ENCODE measurements at regions not wholly inside any gene's neighbourhood (a gene's known extent, or its start where the extent isn't known, plus 50 kb on each side); places are given as distances from the start of the nearest gene placed in this dataset.

DNA sequence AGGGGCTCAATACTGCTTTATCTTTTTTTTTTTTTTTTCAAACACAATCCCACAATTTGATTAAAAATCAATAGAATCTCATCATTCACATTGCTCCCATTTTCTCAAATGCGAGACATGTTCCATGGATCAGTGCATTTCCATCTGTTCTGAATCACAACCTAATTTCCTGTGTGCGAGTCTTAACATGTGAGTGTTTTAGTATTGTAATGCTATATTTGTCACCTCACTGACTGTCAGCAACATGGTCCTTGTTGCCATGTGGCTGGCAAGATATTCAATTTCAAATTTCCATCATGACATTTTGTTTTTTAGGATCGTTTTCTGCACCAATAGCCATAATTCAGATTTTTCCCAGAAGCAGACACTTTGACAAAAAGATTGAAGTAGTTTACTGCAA is 233.2 kb upstream of the PRDM9 start:
- H3K36me3 ChIP-seq (ENCODE audit: insufficient read depth, low read length), result no peaks in the 10 kb centered on the region
- H3F3A ChIP-seq (ENCODE audit: insufficient read depth, low read length), result no peaks in the 10 kb centered on the region
- H3K4me2 ChIP-seq (ENCODE audit: low read length), result no peak overlapping the region
- no peak overlapping the region for H3K9ac ChIP-seq (ENCODE audit: low read length)
- H3K79me2 ChIP-seq (ENCODE audit: insufficient read depth, low read length), result no peaks in the 10 kb centered on the region
- H3K9me3 ChIP-seq (ENCODE audit: low read length), result no peaks in the 10 kb centered on the region
- no peak overlapping the region for H3K27ac ChIP-seq (ENCODE audit: low read depth, low read length, poor library complexity, severe bottlenecking)
- TF ChIP-seq, protein P1, sequence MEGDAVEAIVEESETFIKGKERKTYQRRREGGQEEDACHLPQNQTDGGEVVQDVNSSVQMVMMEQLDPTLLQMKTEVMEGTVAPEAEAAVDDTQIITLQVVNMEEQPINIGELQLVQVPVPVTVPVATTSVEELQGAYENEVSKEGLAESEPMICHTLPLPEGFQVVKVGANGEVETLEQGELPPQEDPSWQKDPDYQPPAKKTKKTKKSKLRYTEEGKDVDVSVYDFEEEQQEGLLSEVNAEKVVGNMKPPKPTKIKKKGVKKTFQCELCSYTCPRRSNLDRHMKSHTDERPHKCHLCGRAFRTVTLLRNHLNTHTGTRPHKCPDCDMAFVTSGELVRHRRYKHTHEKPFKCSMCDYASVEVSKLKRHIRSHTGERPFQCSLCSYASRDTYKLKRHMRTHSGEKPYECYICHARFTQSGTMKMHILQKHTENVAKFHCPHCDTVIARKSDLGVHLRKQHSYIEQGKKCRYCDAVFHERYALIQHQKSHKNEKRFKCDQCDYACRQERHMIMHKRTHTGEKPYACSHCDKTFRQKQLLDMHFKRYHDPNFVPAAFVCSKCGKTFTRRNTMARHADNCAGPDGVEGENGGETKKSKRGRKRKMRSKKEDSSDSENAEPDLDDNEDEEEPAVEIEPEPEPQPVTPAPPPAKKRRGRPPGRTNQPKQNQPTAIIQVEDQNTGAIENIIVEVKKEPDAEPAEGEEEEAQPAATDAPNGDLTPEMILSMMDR (IDR thresholded peaks at IDR 0.05; ENCODE audit: low read length), result no peak
- TF ChIP-seq EZH2 (IDR thresholded peaks at IDR 0.05; ENCODE audit: borderline replicate concordance, low read length), result no peak
- H2AFZ ChIP-seq (ENCODE audit: low read length), result no peak overlapping the region
- no peaks in the 10 kb centered on the region for H3K9me2 ChIP-seq (ENCODE audit: low read depth, low read length)
- H3K27me3 ChIP-seq (ENCODE audit: insufficient read depth, low read length), result no peaks in the 10 kb centered on the region
- no peaks in the 10 kb centered on the region for H3K4me1 ChIP-seq (ENCODE audit: insufficient read depth, low read length, severe bottlenecking)
- no peak overlapping the region for H3K4me3 ChIP-seq (ENCODE audit: low read depth, low read length, poor library complexity, severe bottlenecking)
- no peaks in the 10 kb centered on the region for H4K20me1 ChIP-seq (ENCODE audit: insufficient read depth, low read length)

DNA sequence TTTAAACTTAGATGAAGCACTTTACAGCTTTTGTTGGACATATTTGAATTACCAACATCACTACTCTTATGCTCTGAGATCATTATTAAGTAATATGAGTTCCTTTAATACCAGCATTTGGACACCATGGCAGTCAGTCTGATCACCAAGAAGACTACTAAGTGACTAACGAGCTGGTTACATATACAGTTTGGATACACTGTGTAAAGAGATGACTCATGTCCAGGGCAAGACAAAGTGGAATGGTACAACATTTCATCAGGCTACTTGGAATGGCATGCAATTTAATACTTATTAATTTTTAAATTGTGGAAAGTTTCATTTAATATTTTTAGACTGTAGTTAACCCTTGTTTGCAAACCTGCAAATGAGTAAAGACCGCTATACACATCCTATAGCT is 237.4 kb upstream of the PRDM9 start:
- H2AFZ ChIP-seq (ENCODE audit: low read length), result no peak overlapping the region
- H3K4me2 ChIP-seq (ENCODE audit: low read length), result no peak overlapping the region
- H3K9me2 ChIP-seq (ENCODE audit: low read depth, low read length), result no peaks in the 10 kb centered on the region

DNA sequence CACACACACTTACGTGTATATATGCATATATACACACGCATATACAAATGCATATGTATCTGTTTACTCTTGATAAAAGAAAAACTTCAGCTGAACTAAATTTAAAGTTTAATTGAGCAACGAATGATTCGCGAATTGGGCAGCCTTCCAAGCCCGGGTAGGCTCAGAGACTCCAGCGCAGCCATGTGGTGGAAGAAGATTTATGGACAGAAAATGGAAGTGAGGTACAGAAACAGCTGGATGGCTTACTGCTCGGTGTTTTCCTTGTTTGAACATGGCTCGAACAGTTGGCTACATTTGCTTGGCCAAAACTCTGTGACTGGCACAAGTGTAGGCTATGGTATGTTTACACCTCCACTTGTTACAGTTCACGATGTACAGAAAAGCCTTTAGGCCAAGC is 239.3 kb upstream of the PRDM9 start:
- no peak overlapping the region for H3K9ac ChIP-seq (ENCODE audit: low read length)
- no peak overlapping the region for H3K4me3 ChIP-seq (ENCODE audit: low read depth, low read length, poor library complexity, severe bottlenecking)
- H3K27ac ChIP-seq (ENCODE audit: low read depth, low read length, poor library complexity, severe bottlenecking), result no peak overlapping the region
- H3F3A ChIP-seq (ENCODE audit: insufficient read depth, low read length), result no peaks in the 10 kb centered on the region
- no peaks in the 10 kb centered on the region for H3K79me2 ChIP-seq (ENCODE audit: insufficient read depth, low read length)
- H3K4me1 ChIP-seq (ENCODE audit: insufficient read depth, low read length, severe bottlenecking), result no peaks in the 10 kb centered on the region
- no peaks in the 10 kb centered on the region for H3K9me2 ChIP-seq (ENCODE audit: low read depth, low read length)
- no peaks in the 10 kb centered on the region for H4K20me1 ChIP-seq (ENCODE audit: insufficient read depth, low read length)
- no peak for TF ChIP-seq EZH2 (IDR thresholded peaks at IDR 0.05; ENCODE audit: borderline replicate concordance, low read length)
- TF ChIP-seq, protein P1 (IDR thresholded peaks at IDR 0.05; ENCODE audit: low read length), result no peak
- H3K36me3 ChIP-seq (ENCODE audit: insufficient read depth, low read length), result no peaks in the 10 kb centered on the region
- H2AFZ ChIP-seq (ENCODE audit: low read length), result no peak overlapping the region
- no peak overlapping the region for H3K4me2 ChIP-seq (ENCODE audit: low read length)
- H3K9me3 ChIP-seq (ENCODE audit: low read length), result no peaks in the 10 kb centered on the region
- no peaks in the 10 kb centered on the region for H3K27me3 ChIP-seq (ENCODE audit: insufficient read depth, low read length)

More for the DNA sequence above, 237.4 kb upstream of the PRDM9 start:
- H3K36me3 ChIP-seq (ENCODE audit: insufficient read depth, low read length), result no peaks in the 10 kb centered on the region
- H3K27ac ChIP-seq (ENCODE audit: low read depth, low read length, poor library complexity, severe bottlenecking), result no peak overlapping the region
- no peaks in the 10 kb centered on the region for H3K27me3 ChIP-seq (ENCODE audit: insufficient read depth, low read length)
- H4K20me1 ChIP-seq (ENCODE audit: insufficient read depth, low read length), result no peaks in the 10 kb centered on the region
- no peak overlapping the region for H3K9ac ChIP-seq (ENCODE audit: low read length)
- no peaks in the 10 kb centered on the region for H3K9me3 ChIP-seq (ENCODE audit: low read length)
- no peaks in the 10 kb centered on the region for H3K79me2 ChIP-seq (ENCODE audit: insufficient read depth, low read length)
- no peaks in the 10 kb centered on the region for H3F3A ChIP-seq (ENCODE audit: insufficient read depth, low read length)
- no peak overlapping the region for H3K4me3 ChIP-seq (ENCODE audit: low read depth, low read length, poor library complexity, severe bottlenecking)
- H3K4me1 ChIP-seq (ENCODE audit: insufficient read depth, low read length, severe bottlenecking), result no peaks in the 10 kb centered on the region
- no peak for TF ChIP-seq EZH2 (IDR thresholded peaks at IDR 0.05; ENCODE audit: borderline replicate concordance, low read length)
- TF ChIP-seq, protein P1 (IDR thresholded peaks at IDR 0.05; ENCODE audit: low read length), result no peak
